Type B pancreatic cell (in vitro differentiated cells): ENCODE measurements at regions not wholly inside any gene's neighbourhood (a gene's known extent, or its start where the extent isn't known, plus 50 kb on each side); places are given as distances from the start of the nearest gene placed in this dataset.

ENCODE experiments used
- DNase-seq: peaks from one replicate; pipeline ENCODE4 v3.0.0; 2021; ENCODE audit warnings: mixed read lengths; ENCODE audit not compliant: unreplicated experiment; ENCODE audit errors: extremely low spot score
- H3K27ac Mint-ChIP-seq: 2 replicates; pipeline ENCODE4 v1.8.0; 2021; ENCODE audit warnings: mild to moderate bottlenecking, mixed read lengths
- H3K27me3 Mint-ChIP-seq: 2 replicates; pipeline ENCODE4 v1.8.0; 2021; ENCODE audit warnings: mixed read lengths
- H3K36me3 Mint-ChIP-seq: 2 replicates; pipeline ENCODE4 v1.8.0; 2021; ENCODE audit warnings: mixed read lengths
- H3K4me1 Mint-ChIP-seq: one replicate; pipeline ENCODE4 v1.8.0; 2021; ENCODE audit warnings: mixed read lengths; ENCODE audit not compliant: unreplicated experiment
- H3K4me3 Mint-ChIP-seq: 2 replicates; pipeline ENCODE4 v1.8.0; 2021; ENCODE audit warnings: mild to moderate bottlenecking, mixed read lengths
- H3K9me3 Mint-ChIP-seq: 2 replicates; pipeline ENCODE4 v1.8.0; 2021; ENCODE audit warnings: mixed read lengths
- TF ChIP-seq, protein P1 (sequence below): fragments of 200-600 bp; sonication (generic); conservative IDR thresholded peaks from 2 replicates; pipeline ENCODE4 v1.5.0; 2021; ENCODE audit warnings: antibody characterized with exemption, mild to moderate bottlenecking

DNA sequence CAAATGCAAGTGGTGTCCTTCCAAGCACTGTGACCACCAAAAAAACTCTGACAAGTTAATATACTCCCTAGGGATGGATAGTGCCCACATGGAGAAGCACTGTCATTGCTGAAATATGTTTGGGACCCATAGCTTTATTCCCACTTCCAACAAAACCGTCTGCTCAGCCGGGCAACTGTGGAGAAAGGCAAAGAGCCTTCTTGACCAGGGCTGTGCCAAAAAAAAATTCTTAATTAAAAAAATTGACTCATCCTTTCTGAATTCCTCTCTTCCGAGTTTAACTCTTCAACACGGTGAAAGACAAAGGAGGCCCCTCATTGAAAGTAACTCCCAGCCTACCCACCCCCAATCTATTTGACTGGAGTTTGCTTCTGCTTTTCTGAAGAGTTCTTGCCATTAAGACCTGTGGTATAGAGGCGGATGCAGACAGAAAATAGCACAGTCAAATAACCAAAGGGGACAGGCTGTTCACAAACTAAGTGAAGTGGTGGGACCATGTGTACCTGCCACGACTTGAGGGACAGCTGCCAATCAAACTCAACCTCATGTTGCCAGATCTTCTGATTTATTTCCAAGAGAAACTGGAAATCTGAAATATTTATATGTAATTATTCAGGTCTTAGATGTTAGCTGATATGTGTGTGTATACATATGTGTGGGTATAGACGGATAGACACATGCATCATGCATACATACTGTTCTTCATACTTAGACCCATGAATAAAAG is 135.4 kb upstream of the PFN2 start:
- H3K27me3 Mint-ChIP-seq = no peaks in the 10 kb centered on the region
- peak overlapping the region; percentile 79 for H3K27ac Mint-ChIP-seq
- no peak overlapping the region for H3K4me3 Mint-ChIP-seq
- H3K36me3 Mint-ChIP-seq = no peaks in the 10 kb centered on the region
- peaks cover 42% of the 10 kb centered on the region for H3K4me1 Mint-ChIP-seq
- TF ChIP-seq, protein P1, sequence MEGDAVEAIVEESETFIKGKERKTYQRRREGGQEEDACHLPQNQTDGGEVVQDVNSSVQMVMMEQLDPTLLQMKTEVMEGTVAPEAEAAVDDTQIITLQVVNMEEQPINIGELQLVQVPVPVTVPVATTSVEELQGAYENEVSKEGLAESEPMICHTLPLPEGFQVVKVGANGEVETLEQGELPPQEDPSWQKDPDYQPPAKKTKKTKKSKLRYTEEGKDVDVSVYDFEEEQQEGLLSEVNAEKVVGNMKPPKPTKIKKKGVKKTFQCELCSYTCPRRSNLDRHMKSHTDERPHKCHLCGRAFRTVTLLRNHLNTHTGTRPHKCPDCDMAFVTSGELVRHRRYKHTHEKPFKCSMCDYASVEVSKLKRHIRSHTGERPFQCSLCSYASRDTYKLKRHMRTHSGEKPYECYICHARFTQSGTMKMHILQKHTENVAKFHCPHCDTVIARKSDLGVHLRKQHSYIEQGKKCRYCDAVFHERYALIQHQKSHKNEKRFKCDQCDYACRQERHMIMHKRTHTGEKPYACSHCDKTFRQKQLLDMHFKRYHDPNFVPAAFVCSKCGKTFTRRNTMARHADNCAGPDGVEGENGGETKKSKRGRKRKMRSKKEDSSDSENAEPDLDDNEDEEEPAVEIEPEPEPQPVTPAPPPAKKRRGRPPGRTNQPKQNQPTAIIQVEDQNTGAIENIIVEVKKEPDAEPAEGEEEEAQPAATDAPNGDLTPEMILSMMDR = no peak
- DNase-seq = no peak
- peaks cover 5% of the 10 kb centered on the region for H3K9me3 Mint-ChIP-seq

DNA sequence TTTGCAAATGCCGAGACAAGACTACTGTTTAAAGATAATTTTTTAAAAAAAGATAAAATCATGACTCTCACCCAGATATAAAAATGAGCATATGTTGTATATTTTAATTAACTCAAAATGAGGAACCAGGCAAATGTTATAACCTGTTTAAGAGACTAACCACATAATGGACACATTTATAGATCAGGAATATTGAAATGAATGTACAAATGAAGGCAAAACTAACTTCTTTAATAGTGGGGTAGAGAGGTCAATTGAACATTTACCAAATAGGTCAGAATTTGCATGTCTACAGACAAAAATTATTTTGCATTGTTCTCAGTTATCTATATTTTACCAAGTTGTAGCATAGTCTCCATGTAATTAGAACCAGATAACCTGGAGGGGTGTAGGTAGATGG is 134.3 kb upstream of the PFN2 start:
- Mint-ChIP-seq H3K9me3 (no peaks in the 10 kb centered on the region), H3K4me1 (peaks cover 42% of the 10 kb centered on the region), H3K36me3 (no peaks in the 10 kb centered on the region), H3K4me3 (no peak overlapping the region), H3K27ac (no peak overlapping the region), H3K27me3 (no peaks in the 10 kb centered on the region)
- no peak for DNase-seq
- TF ChIP-seq, protein P1 = no peak

DNA sequence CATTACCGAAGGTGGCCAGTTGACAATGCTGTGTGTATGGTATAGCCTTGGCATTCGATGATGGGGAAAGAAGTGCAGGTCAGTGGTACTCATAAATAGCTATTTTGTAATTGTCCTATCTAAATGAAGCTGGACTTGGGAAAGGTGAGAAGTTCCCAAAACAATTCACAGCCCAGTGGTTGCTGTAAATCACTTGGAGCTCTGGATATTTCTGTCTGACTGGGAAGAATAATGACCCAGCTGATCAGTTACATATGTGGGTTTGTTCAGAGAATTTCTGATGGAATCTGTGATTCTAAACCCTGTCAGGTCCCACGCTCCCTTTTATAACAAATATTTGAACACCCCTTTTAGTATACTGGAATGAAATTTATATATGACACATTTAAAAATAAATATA is 133.9 kb upstream of the PFN2 start:
- no peaks in the 10 kb centered on the region for H3K27me3 Mint-ChIP-seq
- TF ChIP-seq, protein P1 = no peak
- H3K36me3 Mint-ChIP-seq = no peaks in the 10 kb centered on the region

DNA sequence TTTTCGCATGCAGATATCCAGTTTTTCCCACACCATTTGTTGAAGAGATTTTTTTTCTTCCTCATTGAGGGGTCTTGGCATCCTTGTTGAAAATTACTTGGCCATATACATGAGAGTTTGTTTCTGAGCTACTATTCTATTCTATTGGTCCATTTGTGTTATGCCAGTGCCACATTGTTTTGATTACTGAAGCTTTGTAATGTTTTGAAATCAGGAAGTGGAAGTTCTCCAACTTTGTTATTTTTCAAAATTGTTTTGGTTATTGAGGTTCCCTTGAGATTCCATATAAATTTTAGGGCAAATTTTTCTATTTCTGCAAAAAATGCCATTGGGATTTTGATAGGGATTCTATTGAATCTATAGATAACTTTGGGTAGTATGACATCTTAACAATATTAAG is 130.3 kb upstream of the PFN2 start:
- H3K4me1 Mint-ChIP-seq = peaks cover 21% of the 10 kb centered on the region
- H3K27ac Mint-ChIP-seq = no peak overlapping the region
- no peaks in the 10 kb centered on the region for H3K27me3 Mint-ChIP-seq
- TF ChIP-seq, protein P1 = no peak
- H3K36me3 Mint-ChIP-seq = no peaks in the 10 kb centered on the region
- no peaks in the 10 kb centered on the region for H3K9me3 Mint-ChIP-seq
- H3K4me3 Mint-ChIP-seq = no peak overlapping the region
- no peak for DNase-seq

More for the DNA sequence above, 133.9 kb upstream of the PFN2 start:
- Mint-ChIP-seq H3K4me3 (no peak overlapping the region), H3K27ac (no peak overlapping the region), H3K4me1 (peaks cover 42% of the 10 kb centered on the region), H3K9me3 (no peaks in the 10 kb centered on the region)
- DNase-seq = no peak

DNA sequence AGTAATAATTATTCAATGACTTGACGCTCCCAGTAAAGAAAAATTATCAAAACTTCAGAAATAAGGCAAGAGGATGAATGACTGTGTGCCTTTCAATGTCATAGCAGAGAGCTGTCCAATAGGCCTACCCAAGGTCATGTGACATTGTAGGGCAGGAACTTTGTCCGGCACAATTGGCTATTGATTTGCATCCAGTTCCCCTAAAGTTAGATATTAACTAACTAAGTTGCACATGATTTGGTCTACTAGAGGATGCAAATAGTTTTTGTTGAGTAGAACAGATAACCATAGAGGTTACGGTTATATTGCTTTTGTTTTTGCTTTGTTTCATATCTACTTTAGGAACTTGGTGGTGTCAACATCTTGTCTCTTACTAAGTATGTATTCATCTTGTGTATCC is 127.9 kb upstream of the PFN2 start:
- H3K4me3 Mint-ChIP-seq = no peak overlapping the region
- H3K4me1 Mint-ChIP-seq = peaks cover 4% of the 10 kb centered on the region
- DNase-seq = no peak
- H3K9me3 Mint-ChIP-seq = no peaks in the 10 kb centered on the region
- H3K27me3 Mint-ChIP-seq = no peaks in the 10 kb centered on the region
- H3K27ac Mint-ChIP-seq = no peak overlapping the region
- no peaks in the 10 kb centered on the region for H3K36me3 Mint-ChIP-seq
- TF ChIP-seq, protein P1 = no peak

DNA sequence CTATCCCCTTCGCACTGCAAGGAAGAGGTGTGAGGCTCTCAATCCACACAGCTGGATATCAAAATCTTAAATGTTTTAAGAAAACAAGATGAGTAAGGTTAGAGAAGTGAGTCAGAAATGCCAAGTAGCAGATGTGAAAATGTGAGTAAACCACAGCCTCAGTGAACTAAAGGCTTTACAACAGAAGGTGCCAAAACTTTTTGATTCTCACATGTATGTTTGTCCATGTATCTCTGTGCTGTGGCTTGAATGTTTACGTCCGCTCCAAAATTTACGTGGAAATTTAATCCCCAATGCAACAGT is 126.8 kb upstream of the PFN2 start:
- TF ChIP-seq, protein P1 = no peak
- no peak overlapping the region for H3K27ac Mint-ChIP-seq
- H3K4me1 Mint-ChIP-seq = peaks cover 4% of the 10 kb centered on the region
- no peaks in the 10 kb centered on the region for H3K9me3 Mint-ChIP-seq
- no peaks in the 10 kb centered on the region for H3K27me3 Mint-ChIP-seq
- DNase-seq = no peak
- H3K4me3 Mint-ChIP-seq = no peak overlapping the region
- H3K36me3 Mint-ChIP-seq = no peaks in the 10 kb centered on the region
